ENCODE measurements at regions not wholly inside any gene's neighbourhood (a gene's known extent, or its start where the extent isn't known, plus 50 kb on each side); places are given as distances from the start of the nearest gene placed in this dataset.
"Not testable (repeated sequence)": the region's sequence is repeated elsewhere in the genome, so short reads cannot be mapped to it uniquely, and the experiment has no call there.

GRCh38 chr2:16092861-16093638, 152.7 kb downstream of the MYCN start:
- no peak overlapping the region for H3K4me3 ChIP-seq (ENCODE audit: low read length)
- no peak overlapping the region for H3K27ac ChIP-seq (ENCODE audit: low read depth, low read length)
- 95% methylated on average over 13 of the region's 13 CpGs for WGBS
- H3K9ac ChIP-seq (ENCODE audit: low read depth, low read length) = no peak overlapping the region
- no peaks in the 10 kb centered on the region for H3K4me1 ChIP-seq (ENCODE audit: insufficient read depth, low read length)
- H3K9me3 ChIP-seq (ENCODE audit: insufficient read depth, low read depth, low read length) = no peaks in the 10 kb centered on the region
- no peaks in the 10 kb centered on the region for H3K27me3 ChIP-seq (ENCODE audit: insufficient read depth, low read length)
- no peaks in the 10 kb centered on the region for H3K36me3 ChIP-seq (ENCODE audit: insufficient read depth, low read length)

- no peaks in the 10 kb centered on the region for H3K9me3 ChIP-seq (ENCODE audit: insufficient read depth, low read depth, low read length)
- H3K27me3 ChIP-seq (ENCODE audit: insufficient read depth, low read length) = no peaks in the 10 kb centered on the region
- no peak overlapping the region for H3K9ac ChIP-seq (ENCODE audit: low read depth, low read length)
- WGBS = 89% methylated on average over 1 of the region's 1 CpG
- H3K4me3 ChIP-seq (ENCODE audit: low read length) = no peak overlapping the region
- no peaks in the 10 kb centered on the region for H3K4me1 ChIP-seq (ENCODE audit: insufficient read depth, low read length)
- H3K27ac ChIP-seq (ENCODE audit: low read depth, low read length) = no peak overlapping the region
- no peaks in the 10 kb centered on the region for H3K36me3 ChIP-seq (ENCODE audit: insufficient read depth, low read length)
Measured at GRCh38 chr2:16091576-16092282, 151.4 kb downstream of the MYCN start.

GRCh38 chr2:16090650-16091575, 150.6 kb downstream of the MYCN start:
- H3K27me3 ChIP-seq (ENCODE audit: insufficient read depth, low read length) = no peaks in the 10 kb centered on the region
- no peak overlapping the region for H3K27ac ChIP-seq (ENCODE audit: low read depth, low read length)
- WGBS = 89% methylated on average over 15 of the region's 15 CpGs
- no peak overlapping the region for H3K9ac ChIP-seq (ENCODE audit: low read depth, low read length)
- no peaks in the 10 kb centered on the region for H3K36me3 ChIP-seq (ENCODE audit: insufficient read depth, low read length)
- no peaks in the 10 kb centered on the region for H3K4me1 ChIP-seq (ENCODE audit: insufficient read depth, low read length)
- H3K9me3 ChIP-seq (ENCODE audit: insufficient read depth, low read depth, low read length) = no peaks in the 10 kb centered on the region
- H3K4me3 ChIP-seq (ENCODE audit: low read length) = no peak overlapping the region

GRCh38 chr2:16089491-16089890, 149.1 kb downstream of the MYCN start:
- not testable (repeated sequence) for H3K9me3 ChIP-seq (ENCODE audit: insufficient read depth, low read depth, low read length); H3K4me1 ChIP-seq (ENCODE audit: insufficient read depth, low read length); H3K27me3 ChIP-seq (ENCODE audit: insufficient read depth, low read length); H3K9ac ChIP-seq (ENCODE audit: low read depth, low read length); H3K36me3 ChIP-seq (ENCODE audit: insufficient read depth, low read length); H3K27ac ChIP-seq (ENCODE audit: low read depth, low read length); H3K4me3 ChIP-seq (ENCODE audit: low read length)
- 79% methylated on average over 7 of the region's 7 CpGs for WGBS

GRCh38 chr2:16088802-16089112, 148.4 kb downstream of the MYCN start:
- Histone ChIP-seq H3K4me3 (ENCODE audit: low read length) (no peak overlapping the region), H3K27me3 (ENCODE audit: insufficient read depth, low read length) (no peaks in the 10 kb centered on the region), H3K4me1 (ENCODE audit: insufficient read depth, low read length) (peaks cover 4% of the 10 kb centered on the region; the same call in 1 of the 2 replicates), H3K9ac (ENCODE audit: low read depth, low read length) (no peak overlapping the region), H3K9me3 (ENCODE audit: insufficient read depth, low read depth, low read length) (no peaks in the 10 kb centered on the region), H3K36me3 (ENCODE audit: insufficient read depth, low read length) (no peaks in the 10 kb centered on the region), H3K27ac (ENCODE audit: low read depth, low read length) (no peak overlapping the region)
- 67% methylated on average over 3 of the region's 3 CpGs for WGBS

GRCh38 chr2:16088035-16088801, 147.9 kb downstream of the MYCN start:
- H3K27ac ChIP-seq (ENCODE audit: low read depth, low read length) = no peak overlapping the region
- H3K9ac ChIP-seq (ENCODE audit: low read depth, low read length) = no peak overlapping the region
- peaks cover 6% of the 10 kb centered on the region; the same call in 1 of the 2 replicates for H3K4me1 ChIP-seq (ENCODE audit: insufficient read depth, low read length)
- no peaks in the 10 kb centered on the region for H3K9me3 ChIP-seq (ENCODE audit: insufficient read depth, low read depth, low read length)
- 88% methylated on average over 10 of the region's 10 CpGs for WGBS
- no peaks in the 10 kb centered on the region for H3K27me3 ChIP-seq (ENCODE audit: insufficient read depth, low read length)
- no peak overlapping the region for H3K4me3 ChIP-seq (ENCODE audit: low read length)
- no peaks in the 10 kb centered on the region for H3K36me3 ChIP-seq (ENCODE audit: insufficient read depth, low read length)

- H3K36me3 ChIP-seq (ENCODE audit: insufficient read depth, low read length); H3K4me1 ChIP-seq (ENCODE audit: insufficient read depth, low read length); H3K27ac ChIP-seq (ENCODE audit: low read depth, low read length); H3K27me3 ChIP-seq (ENCODE audit: insufficient read depth, low read length); H3K9ac ChIP-seq (ENCODE audit: low read depth, low read length); H3K9me3 ChIP-seq (ENCODE audit: insufficient read depth, low read depth, low read length); H3K4me3 ChIP-seq (ENCODE audit: low read length): not testable (repeated sequence)
- WGBS = 96% methylated on average over 12 of the region's 12 CpGs
Measured at GRCh38 chr2:16086136-16086535, 145.8 kb downstream of the MYCN start.

- no peaks in the 10 kb centered on the region for H3K9me3 ChIP-seq (ENCODE audit: insufficient read depth, low read depth, low read length)
- no peak overlapping the region for H3K4me3 ChIP-seq (ENCODE audit: low read length)
- H3K36me3 ChIP-seq (ENCODE audit: insufficient read depth, low read length) = no peaks in the 10 kb centered on the region
- H3K9ac ChIP-seq (ENCODE audit: low read depth, low read length) = no peak overlapping the region
- no peaks in the 10 kb centered on the region for H3K27me3 ChIP-seq (ENCODE audit: insufficient read depth, low read length)
- peaks cover 9% of the 10 kb centered on the region; the same call in 1 of the 2 replicates for H3K4me1 ChIP-seq (ENCODE audit: insufficient read depth, low read length)
- no peak overlapping the region for H3K27ac ChIP-seq (ENCODE audit: low read depth, low read length)
- 93% methylated on average over 4 of the region's 5 CpGs for WGBS
Measured at GRCh38 chr2:16085073-16085472, 144.7 kb downstream of the MYCN start.

GRCh38 chr2:16084274-16084673, 143.9 kb downstream of the MYCN start:
- Histone ChIP-seq H3K4me3 (ENCODE audit: low read length) (no peak overlapping the region), H3K9ac (ENCODE audit: low read depth, low read length) (no peak overlapping the region), H3K9me3 (ENCODE audit: insufficient read depth, low read depth, low read length) (no peaks in the 10 kb centered on the region), H3K27me3 (ENCODE audit: insufficient read depth, low read length) (no peaks in the 10 kb centered on the region), H3K36me3 (ENCODE audit: insufficient read depth, low read length) (no peaks in the 10 kb centered on the region), H3K27ac (ENCODE audit: low read depth, low read length) (no peak overlapping the region), H3K4me1 (ENCODE audit: insufficient read depth, low read length) (peaks cover 12% of the 10 kb centered on the region; the same call in 1 of the 2 replicates)
- 72% methylated on average over 8 of the region's 8 CpGs for WGBS

GRCh38 chr2:16082276-16082675, 141.9 kb downstream of the MYCN start:
- Histone ChIP-seq H3K9me3 (ENCODE audit: insufficient read depth, low read depth, low read length) (no peaks in the 10 kb centered on the region), H3K36me3 (ENCODE audit: insufficient read depth, low read length) (no peaks in the 10 kb centered on the region), H3K4me3 (ENCODE audit: low read length) (no peak overlapping the region), H3K4me1 (ENCODE audit: insufficient read depth, low read length) (peaks cover 12% of the 10 kb centered on the region; the same call in 1 of the 2 replicates), H3K27ac (ENCODE audit: low read depth, low read length) (no peak overlapping the region), H3K27me3 (ENCODE audit: insufficient read depth, low read length) (no peaks in the 10 kb centered on the region), H3K9ac (ENCODE audit: low read depth, low read length) (no peak overlapping the region)
- WGBS = 94% methylated on average over 1 of the region's 1 CpG
